Activated naive CD8-positive, alpha-beta T cell treated with anti-CD3 and anti-CD28 coated beads, Interleukin-2, amount 10 ng/mL, durations not matched to agents 7 days and 5 days (primary cell): ENCODE measurements at regions not wholly inside any gene's neighbourhood (a gene's known extent, or its start where the extent isn't known, plus 50 kb on each side); places are given as distances from the start of the nearest gene placed in this dataset.

Experiments
- ATAC-seq: fragments of 150-1000 bp; cut with Tn5 transposase; one replicate; pipeline ENCODE4 v1.10.0; 2021; ENCODE audit warnings: low read depth, moderate library complexity
- POLR2A ChIA-PET: fragments of 350-600 bp; sonication (Branson Sonifier 250); formaldehyde crosslinking; loops from one replicate; lab custom pipeline; 2021; ENCODE audit warnings: antibody characterized with exemption; lab: Charles Lee
- DNase-seq: peaks from one replicate; pipeline ENCODE4 v3.0.0; 2021
- H3K27ac Mint-ChIP-seq: one replicate; pipeline ENCODE4 v1.8.0; 2022; ENCODE audit warnings: mild to moderate bottlenecking, mixed read lengths
- H3K27me3 Mint-ChIP-seq: one replicate; pipeline ENCODE4 v1.8.0; 2022; ENCODE audit warnings: mild to moderate bottlenecking, moderate library complexity, mixed read lengths
- H3K36me3 Mint-ChIP-seq: one replicate; pipeline ENCODE4 v1.8.0; 2021; ENCODE audit warnings: mild to moderate bottlenecking, mixed read lengths
- H3K4me1 Mint-ChIP-seq: one replicate; pipeline ENCODE4 v1.8.0; 2021; ENCODE audit warnings: mixed read lengths
- H3K4me3 Mint-ChIP-seq: one replicate; pipeline ENCODE4 v1.8.0; 2022; ENCODE audit warnings: mild to moderate bottlenecking, moderate library complexity, mixed read lengths
- H3K9me3 Mint-ChIP-seq: one replicate; pipeline ENCODE4 v1.8.0; 2021; ENCODE audit warnings: mixed read lengths

DNA sequence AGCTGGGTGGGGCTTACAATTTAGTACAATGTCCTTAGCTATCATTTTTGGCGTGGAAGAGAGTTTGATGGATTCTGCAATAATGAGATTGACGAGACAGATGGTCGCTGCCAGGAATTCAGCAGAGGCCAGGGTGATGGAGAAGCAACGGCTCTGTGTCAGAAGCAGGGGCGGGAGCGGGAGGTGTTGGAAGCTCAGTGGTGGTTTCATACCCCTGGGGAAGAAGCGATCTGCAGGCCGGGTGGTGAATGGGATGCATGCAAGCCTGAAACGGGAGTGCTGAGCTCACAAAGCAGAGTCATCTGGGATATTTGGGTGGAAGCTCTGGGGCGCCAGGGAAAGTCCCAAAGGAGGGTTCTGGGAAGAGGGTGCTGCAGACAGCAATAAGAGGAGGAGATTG, 370.8 kb downstream of the ZNF536 start:
- Mint-ChIP-seq H3K27ac (no peak overlapping the region), H3K4me1 (no peaks in the 10 kb centered on the region), H3K36me3 (no peaks in the 10 kb centered on the region), H3K4me3 (no peak overlapping the region), H3K9me3 (no peaks in the 10 kb centered on the region), H3K27me3 (no peaks in the 10 kb centered on the region)
- POLR2A ChIA-PET = no interaction called here
- ATAC-seq (no peak), DNase-seq (no peak)

DNA sequence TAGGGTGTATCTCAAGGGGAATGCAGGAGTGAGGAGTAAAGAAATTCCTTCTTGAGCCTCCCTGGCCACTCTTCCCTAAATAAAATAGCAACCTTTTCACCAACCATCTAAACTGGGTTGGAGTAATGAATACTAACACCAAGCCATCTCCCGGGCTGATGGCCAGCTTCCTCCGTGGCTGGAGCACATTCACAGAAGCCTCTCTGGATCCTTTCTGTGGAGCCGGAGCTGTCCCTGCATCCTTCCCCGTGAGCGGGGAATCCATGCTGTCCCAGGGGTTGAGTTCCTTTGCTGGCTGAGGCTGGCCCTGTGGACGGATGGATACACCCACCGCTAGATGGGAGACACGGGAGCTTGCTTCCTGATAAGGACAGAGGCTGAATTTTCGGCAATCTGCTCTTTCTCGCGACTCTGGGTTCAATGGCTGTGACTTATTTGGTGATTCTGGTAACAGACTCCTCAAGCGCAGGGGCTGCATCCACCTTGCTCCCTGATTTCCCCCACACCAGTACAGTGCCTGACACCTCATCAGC, 370.3 kb downstream of the ZNF536 start:
- POLR2A ChIA-PET = no interaction called here
- H3K27ac Mint-ChIP-seq = no peak overlapping the region
- DNase-seq = no peak
- H3K27me3 Mint-ChIP-seq = no peaks in the 10 kb centered on the region
- no peaks in the 10 kb centered on the region for H3K9me3 Mint-ChIP-seq
- ATAC-seq = no peak
- no peaks in the 10 kb centered on the region for H3K36me3 Mint-ChIP-seq
- no peak overlapping the region for H3K4me3 Mint-ChIP-seq
- H3K4me1 Mint-ChIP-seq = no peaks in the 10 kb centered on the region

DNA sequence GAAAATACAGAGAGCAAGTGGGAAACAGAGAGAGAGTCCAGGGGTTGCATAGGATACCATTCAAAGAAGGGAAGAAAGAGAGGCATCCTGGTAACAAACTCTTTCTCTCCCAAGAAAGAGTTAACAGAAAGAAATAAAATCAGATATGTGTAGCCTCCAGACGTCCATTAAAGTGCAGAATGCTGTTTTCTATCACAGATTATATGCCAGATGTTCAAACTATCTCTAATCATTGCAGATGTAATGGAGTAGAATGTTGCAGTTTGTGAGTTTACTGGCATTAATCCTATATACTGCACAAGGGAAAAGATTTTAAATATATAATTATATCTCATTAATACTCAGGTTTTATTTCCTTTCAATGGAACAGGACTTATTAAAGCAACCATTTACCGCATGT, 369.4 kb downstream of the ZNF536 start:
- H3K4me1 Mint-ChIP-seq = no peaks in the 10 kb centered on the region
- DNase-seq = no peak
- no peak overlapping the region for H3K4me3 Mint-ChIP-seq
- H3K36me3 Mint-ChIP-seq = no peaks in the 10 kb centered on the region
- no peaks in the 10 kb centered on the region for H3K27me3 Mint-ChIP-seq
- no peaks in the 10 kb centered on the region for H3K9me3 Mint-ChIP-seq
- ATAC-seq = no peak
- POLR2A ChIA-PET = no interaction called here
- no peak overlapping the region for H3K27ac Mint-ChIP-seq

DNA sequence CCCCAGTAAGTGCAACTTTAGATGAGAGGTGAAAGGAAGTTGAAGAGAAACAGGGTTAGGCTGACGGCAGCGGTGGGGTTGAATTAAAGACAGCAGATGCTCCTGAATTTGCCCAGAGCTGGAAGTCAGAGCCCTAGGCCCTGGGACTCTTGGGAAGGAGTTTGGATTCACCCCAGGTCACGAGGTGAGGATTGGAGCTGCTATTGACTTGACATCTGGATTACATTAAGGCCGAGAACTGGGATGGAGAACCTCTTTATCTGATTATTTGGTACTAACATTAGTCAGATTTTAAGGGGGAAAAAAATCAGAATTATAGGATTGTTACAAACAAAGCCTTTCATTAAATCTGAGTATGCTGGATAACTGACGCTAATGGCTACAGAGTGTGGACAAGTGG, 367.2 kb downstream of the ZNF536 start:
- Mint-ChIP-seq H3K4me3 (no peak overlapping the region), H3K4me1 (no peaks in the 10 kb centered on the region), H3K27me3 (no peaks in the 10 kb centered on the region), H3K27ac (no peak overlapping the region), H3K9me3 (no peaks in the 10 kb centered on the region), H3K36me3 (no peaks in the 10 kb centered on the region)
- ATAC-seq (no peak), DNase-seq (no peak)
- POLR2A ChIA-PET = no interaction called here

DNA sequence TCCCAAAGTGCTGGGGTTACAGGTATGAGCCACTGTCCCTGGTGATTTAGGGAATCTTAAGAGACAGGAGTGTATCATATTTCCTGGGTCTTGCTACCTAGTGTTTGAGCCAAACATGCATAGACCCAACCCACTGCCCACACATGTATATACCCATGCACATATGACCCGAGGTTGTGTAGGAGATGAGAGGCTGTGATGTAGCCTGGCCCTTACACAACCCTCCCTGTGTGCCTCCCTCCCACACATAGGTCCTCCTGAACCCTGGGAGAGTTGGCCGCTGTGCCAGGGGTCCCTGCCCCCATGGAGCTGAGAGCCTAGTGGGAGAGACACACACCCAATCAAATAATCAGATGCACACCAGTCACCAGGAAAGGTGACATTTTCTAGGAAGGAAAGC, 365.9 kb downstream of the ZNF536 start:
- Mint-ChIP-seq H3K27me3 (no peaks in the 10 kb centered on the region), H3K4me1 (no peaks in the 10 kb centered on the region), H3K36me3 (no peaks in the 10 kb centered on the region), H3K4me3 (no peak overlapping the region), H3K9me3 (no peaks in the 10 kb centered on the region), H3K27ac (no peak overlapping the region)
- ATAC-seq = no peak
- POLR2A ChIA-PET = no interaction called here
- no peak for DNase-seq

DNA sequence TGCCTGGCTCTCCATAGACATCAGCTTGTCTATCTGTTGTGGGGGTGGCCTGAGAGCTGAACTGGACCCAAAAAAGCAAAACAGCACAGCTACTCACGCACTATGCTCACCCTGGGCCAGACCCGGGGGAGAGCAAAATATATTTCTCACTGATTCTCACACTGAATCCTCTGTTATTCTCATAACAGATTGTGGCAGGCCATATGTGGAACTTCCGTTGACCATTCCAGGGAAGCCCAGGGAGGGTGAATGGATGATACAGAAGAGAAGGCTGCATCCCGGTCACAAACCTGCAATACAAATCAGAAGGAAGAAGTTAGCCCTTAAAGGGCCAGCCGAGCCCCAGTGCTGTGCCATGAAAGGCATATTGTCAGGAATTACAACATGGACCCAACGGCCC, 362.5 kb downstream of the ZNF536 start:
- H3K4me1 Mint-ChIP-seq = peaks cover 7% of the 10 kb centered on the region

DNA sequence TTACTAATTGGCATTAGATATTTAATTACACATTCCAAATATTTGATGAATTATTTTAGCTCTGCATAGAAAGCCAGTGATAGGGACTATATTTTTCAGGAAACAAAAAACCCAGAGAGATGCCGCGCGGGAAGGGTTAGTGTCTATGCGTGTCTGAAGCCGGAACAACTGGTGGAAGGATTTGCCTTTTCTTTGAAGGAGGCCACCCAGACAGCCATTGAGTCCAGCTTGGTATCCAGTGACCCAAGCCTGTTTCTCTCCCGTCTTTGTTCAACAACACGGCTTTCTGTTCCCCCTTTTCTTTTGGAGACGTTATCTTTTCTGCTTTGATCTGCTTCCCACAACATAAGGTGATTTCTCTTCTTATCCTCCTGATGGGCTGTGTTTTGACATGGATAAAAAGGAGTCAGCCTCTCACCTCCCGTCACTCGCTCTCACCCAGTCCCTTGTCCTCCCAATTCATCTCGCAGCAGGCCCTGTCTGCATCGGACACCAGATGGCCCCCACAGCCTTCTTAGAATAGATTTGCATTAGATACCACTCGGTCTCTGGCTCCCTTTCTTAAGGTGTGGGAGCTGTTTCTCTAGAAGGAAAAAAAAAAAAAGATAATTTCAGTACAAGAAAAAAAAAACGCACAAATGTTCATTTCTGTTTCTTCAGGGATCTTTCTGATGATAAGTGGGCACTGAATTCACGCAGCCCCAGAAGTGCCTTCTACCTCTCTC, 361.8 kb downstream of the ZNF536 start:
- Mint-ChIP-seq H3K27me3 (no peaks in the 10 kb centered on the region), H3K4me3 (no peak overlapping the region), H3K27ac (no peak overlapping the region), H3K36me3 (no peaks in the 10 kb centered on the region), H3K4me1 (peaks cover 7% of the 10 kb centered on the region), H3K9me3 (no peaks in the 10 kb centered on the region)
- POLR2A ChIA-PET = interaction anchor here (0.7 kb wide), 1 partner anchor 263 kb away, joined by 3 read pairs; no protein-coding TSS in a partner anchor
- DNase-seq (no peak), ATAC-seq (no peak)

More for the DNA sequence above, 362.5 kb downstream of the ZNF536 start:
- POLR2A ChIA-PET = no interaction called here
- ATAC-seq (no peak), DNase-seq (no peak)
- Mint-ChIP-seq H3K4me3 (no peak overlapping the region), H3K9me3 (no peaks in the 10 kb centered on the region), H3K36me3 (no peaks in the 10 kb centered on the region), H3K27me3 (no peaks in the 10 kb centered on the region), H3K27ac (no peak overlapping the region)

DNA sequence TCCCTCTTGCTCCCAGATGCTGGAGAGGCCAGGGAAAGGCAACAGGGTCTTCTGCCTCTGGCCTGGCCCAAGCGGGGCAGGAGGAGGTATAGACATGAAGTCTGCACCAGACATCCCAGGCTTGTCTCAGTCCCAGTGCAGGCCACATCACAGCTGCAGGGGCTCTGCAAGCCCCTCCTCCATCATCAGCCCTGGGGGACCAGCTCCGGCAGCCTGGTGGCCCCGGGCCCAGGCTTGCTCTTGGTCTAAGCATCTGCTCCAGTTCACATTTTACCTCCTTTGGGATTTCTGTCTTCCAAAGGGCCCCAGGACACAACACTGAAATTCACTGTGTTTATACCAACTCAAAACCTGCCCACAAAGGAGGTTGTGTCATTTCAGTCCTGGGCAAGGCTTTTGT, 359.4 kb downstream of the ZNF536 start:
- POLR2A ChIA-PET = no interaction called here
- Mint-ChIP-seq H3K36me3 (no peaks in the 10 kb centered on the region), H3K27me3 (no peaks in the 10 kb centered on the region), H3K4me3 (no peak overlapping the region), H3K27ac (no peak overlapping the region), H3K4me1 (peaks cover 7% of the 10 kb centered on the region), H3K9me3 (no peaks in the 10 kb centered on the region)
- ATAC-seq (no peak), DNase-seq (no peak)

DNA sequence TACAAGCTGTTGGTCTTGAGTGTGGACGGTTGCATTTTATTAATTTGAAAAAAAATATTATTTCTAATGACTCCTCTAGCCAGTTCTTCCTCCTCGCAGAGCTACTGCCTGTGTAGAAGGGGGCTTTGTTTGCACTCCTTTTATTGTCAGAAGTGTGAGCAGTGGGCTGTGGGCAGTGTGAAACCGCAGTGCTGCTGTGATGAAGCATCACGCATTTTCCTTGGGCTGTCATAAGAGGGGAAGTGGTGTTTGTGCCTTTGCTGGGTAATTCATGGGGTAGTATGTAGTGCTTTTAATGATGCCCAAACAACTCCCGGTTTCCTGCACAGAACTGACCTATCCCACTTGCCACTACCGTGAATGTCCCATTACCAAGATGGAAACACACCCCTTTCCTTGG, 357.3 kb downstream of the ZNF536 start:
- ATAC-seq (no peak), DNase-seq (no peak)
- H3K4me3 Mint-ChIP-seq = no peak overlapping the region
- POLR2A ChIA-PET = no interaction called here
- H3K27me3 Mint-ChIP-seq = no peaks in the 10 kb centered on the region
- peaks cover 7% of the 10 kb centered on the region for H3K4me1 Mint-ChIP-seq
- no peaks in the 10 kb centered on the region for H3K36me3 Mint-ChIP-seq
- H3K9me3 Mint-ChIP-seq = no peaks in the 10 kb centered on the region
- H3K27ac Mint-ChIP-seq = no peak overlapping the region

DNA sequence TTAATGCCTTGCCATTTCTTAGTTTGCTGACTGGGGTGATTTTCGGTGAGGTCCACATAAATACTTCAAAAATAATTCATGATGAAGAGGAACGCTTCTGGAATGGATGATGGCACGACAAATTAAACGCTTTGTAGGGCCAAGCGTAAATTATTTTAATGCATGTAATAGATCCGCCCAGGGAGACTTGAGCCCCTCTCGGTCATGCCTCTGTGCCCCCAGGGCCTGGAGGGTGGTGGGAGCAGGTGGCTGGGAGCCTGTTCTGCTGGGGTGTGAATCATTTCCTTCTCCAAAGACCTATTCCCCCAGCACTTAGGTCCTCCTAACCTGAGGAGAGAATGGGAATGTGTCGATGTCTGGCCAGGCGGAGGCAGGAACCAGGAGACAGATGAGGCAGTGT, 350.6 kb downstream of the ZNF536 start:
- Mint-ChIP-seq H3K36me3 (no peaks in the 10 kb centered on the region), H3K27me3 (peaks cover 4% of the 10 kb centered on the region), H3K9me3 (no peaks in the 10 kb centered on the region), H3K27ac (no peak overlapping the region), H3K4me3 (no peak overlapping the region), H3K4me1 (peaks cover 5% of the 10 kb centered on the region)
- ATAC-seq (no peak), DNase-seq (no peak)
- POLR2A ChIA-PET = no interaction called here

DNA sequence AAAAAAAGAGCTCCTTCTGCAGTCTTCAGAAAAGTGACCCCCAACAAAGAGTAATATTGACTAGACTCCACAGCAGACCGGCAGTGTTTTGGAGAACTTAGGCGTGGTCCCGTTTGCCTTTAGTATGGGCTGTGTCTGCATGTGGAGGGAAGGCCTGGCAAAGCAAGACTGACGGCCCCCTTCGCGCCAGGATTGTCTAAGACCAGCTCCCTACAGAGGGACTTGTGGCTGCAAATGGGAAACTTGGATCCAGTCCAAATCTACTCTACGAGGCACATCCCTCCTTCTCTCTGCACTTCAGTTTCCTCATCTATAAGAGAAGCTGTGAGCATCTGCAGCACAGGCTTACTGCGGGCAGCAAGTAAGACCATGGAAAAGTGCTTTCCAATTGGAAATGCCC, 350.0 kb downstream of the ZNF536 start:
- DNase-seq (no peak), ATAC-seq (no peak)
- Mint-ChIP-seq H3K27me3 (peaks cover 4% of the 10 kb centered on the region), H3K27ac (no peak overlapping the region), H3K4me3 (no peak overlapping the region), H3K9me3 (no peaks in the 10 kb centered on the region), H3K36me3 (no peaks in the 10 kb centered on the region), H3K4me1 (peaks cover 5% of the 10 kb centered on the region)
- POLR2A ChIA-PET = no interaction called here

DNA sequence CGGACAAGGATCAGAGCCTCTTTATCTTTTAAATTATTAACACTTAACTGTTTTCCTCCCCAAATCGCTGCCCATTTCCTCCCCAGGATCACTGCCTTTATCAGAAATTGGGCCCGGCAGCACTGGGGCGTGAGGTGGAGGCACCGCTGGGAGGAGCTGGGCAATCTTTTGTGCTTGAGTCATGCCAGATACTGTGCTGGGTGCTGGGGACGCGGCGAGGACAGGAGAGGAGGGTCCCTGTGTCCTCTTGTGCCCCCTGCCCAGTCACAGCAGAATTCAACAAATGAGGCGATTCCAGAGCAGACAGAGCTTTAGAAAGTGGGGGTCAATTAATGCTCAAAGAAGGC, 347.8 kb downstream of the ZNF536 start:
- H3K36me3 Mint-ChIP-seq = no peaks in the 10 kb centered on the region
- H3K27me3 Mint-ChIP-seq = peaks cover 4% of the 10 kb centered on the region
- ATAC-seq = no peak
- POLR2A ChIA-PET = no interaction called here
- no peak overlapping the region for H3K27ac Mint-ChIP-seq
- peak overlapping the region; percentile 78 for H3K4me3 Mint-ChIP-seq
- peaks cover 5% of the 10 kb centered on the region for H3K4me1 Mint-ChIP-seq
- H3K9me3 Mint-ChIP-seq = no peaks in the 10 kb centered on the region
- no peak for DNase-seq

DNA sequence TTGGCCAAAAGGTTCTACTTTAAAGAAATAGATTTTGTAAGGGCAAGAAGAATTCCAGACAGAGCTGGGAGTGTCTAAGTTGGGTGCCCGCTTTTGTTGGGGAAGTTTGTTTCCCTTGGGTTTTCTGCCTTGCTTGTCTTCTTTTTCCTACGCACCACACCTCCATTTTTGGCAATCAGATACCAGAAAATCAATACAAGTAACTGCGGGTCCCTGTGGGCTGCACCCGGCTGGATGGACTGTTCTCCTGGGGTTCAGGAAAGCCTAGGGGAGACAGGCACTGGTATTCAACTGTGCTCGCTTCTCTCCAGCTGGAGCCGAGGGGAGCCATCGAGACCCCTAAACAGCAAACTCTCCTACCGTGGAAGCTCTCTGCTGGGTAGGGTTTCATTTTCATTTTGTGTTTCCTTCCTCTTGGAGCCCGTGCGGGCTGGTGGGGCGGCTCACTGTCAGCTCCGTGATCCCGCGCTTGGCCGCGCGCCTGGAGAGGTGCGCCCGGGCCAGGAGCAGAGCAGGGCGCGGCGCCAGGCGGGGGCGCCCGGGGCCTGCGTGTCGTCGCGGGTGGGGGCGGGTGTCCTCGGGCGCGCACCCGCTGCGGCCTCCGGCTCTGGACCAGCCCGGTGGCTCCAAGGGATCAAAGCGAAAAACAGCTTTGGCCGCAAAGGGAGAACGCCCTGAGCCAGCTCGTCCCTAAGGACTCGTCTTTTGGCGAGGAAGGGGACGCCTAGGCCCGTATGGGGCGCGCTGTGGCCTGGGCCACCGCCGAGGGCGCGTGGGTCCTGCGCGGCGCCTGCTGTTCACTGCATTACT, 347.2 kb downstream of the ZNF536 start:
- POLR2A ChIA-PET = no interaction called here
- Mint-ChIP-seq H3K27ac (peak overlapping the region; percentile 42), H3K4me1 (peaks cover 5% of the 10 kb centered on the region), H3K4me3 (peak overlapping the region; percentile 78), H3K36me3 (no peaks in the 10 kb centered on the region), H3K27me3 (peaks cover 4% of the 10 kb centered on the region), H3K9me3 (no peaks in the 10 kb centered on the region)
- DNase-seq = peak; percentile 63
- peak; percentile 92 for ATAC-seq

DNA sequence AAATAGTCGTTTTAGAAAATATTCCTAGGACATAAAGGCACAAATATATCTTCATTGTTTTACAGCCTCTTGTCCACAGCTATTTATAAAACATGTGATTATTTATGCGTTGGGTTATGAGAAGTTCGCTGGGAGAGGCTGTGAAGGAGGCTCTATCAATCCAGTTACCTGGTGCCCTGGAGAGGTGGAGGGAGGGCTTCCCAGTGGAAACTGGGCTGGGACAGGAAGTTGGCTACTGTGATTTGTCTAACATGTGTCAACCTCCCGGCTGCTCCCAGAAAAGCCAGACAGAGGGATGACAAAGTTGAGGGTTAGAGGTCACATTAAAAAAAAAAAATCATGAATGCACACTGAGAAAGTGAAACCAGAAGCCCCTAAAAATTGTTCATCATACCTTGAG, 346.5 kb downstream of the ZNF536 start:
- POLR2A ChIA-PET = no interaction called here
- Mint-ChIP-seq H3K4me1 (peaks cover 5% of the 10 kb centered on the region), H3K36me3 (no peaks in the 10 kb centered on the region), H3K27ac (no peak overlapping the region), H3K27me3 (peaks cover 4% of the 10 kb centered on the region), H3K9me3 (no peaks in the 10 kb centered on the region), H3K4me3 (peak overlapping the region; percentile 78)
- no peak for ATAC-seq
- no peak for DNase-seq
